GM08714 (cell line): ENCODE measurements at regions not wholly inside any gene's neighbourhood (a gene's known extent, or its start where the extent isn't known, plus 50 kb on each side); places are given as distances from the start of the nearest gene placed in this dataset.
"Not testable (repeated sequence)": the region's sequence is repeated elsewhere in the genome, so short reads cannot be mapped to it uniquely, and the experiment has no call there.

Source experiments
- H3K4me3 ChIP-seq: fragments of 200-500 bp; sonication (Bioruptor generic); 2 replicates; pipeline ENCODE4 v1.5.1; 2014; ENCODE audit warnings: mild to moderate bottlenecking, low read length, inconsistent platforms
- ZNF274 ChIP-seq: IDR thresholded peaks from 2 replicates; pipeline ENCODE4 v1.6.1; 2012; ENCODE audit warnings: mild to moderate bottlenecking, low read depth, low read length

- TF ChIP-seq ZNF274, result no peak
- no peak overlapping the region for H3K4me3 ChIP-seq
These were observed 366.4 kb upstream of the SPRY2 start for GRCh38 chr13:80707000-80707983.

GRCh38 chr13:80706164-80706471, 365.2 kb upstream of the SPRY2 start:
- H3K4me3 ChIP-seq, result no peak overlapping the region
- TF ChIP-seq ZNF274, result no peak

GRCh38 chr13:80705371-80706163, 364.6 kb upstream of the SPRY2 start:
- H3K4me3 ChIP-seq, result no peak overlapping the region
- no peak for TF ChIP-seq ZNF274

GRCh38 chr13:80704369-80704768, 363.4 kb upstream of the SPRY2 start:
- no peak for TF ChIP-seq ZNF274
- no peak overlapping the region for H3K4me3 ChIP-seq

GRCh38 chr13:80695841-80696240, 354.9 kb upstream of the SPRY2 start:
- no peak for TF ChIP-seq ZNF274
- no peak overlapping the region for H3K4me3 ChIP-seq

GRCh38 chr13:80691814-80692213, 350.9 kb upstream of the SPRY2 start:
- not testable (repeated sequence) for H3K4me3 ChIP-seq

GRCh38 chr13:80690208-80690607, 349.3 kb upstream of the SPRY2 start:
- no peak overlapping the region for H3K4me3 ChIP-seq
- TF ChIP-seq ZNF274, result no peak

- TF ChIP-seq ZNF274, result no peak
- H3K4me3 ChIP-seq, result no peak overlapping the region
These were observed 347.7 kb upstream of the SPRY2 start for GRCh38 chr13:80688593-80688992.

GRCh38 chr13:80685942-80686341, 345.0 kb upstream of the SPRY2 start:
- no peak overlapping the region for H3K4me3 ChIP-seq
- no peak for TF ChIP-seq ZNF274

GRCh38 chr13:80684217-80684991, 343.5 kb upstream of the SPRY2 start:
- TF ChIP-seq ZNF274, result no peak

GRCh38 chr13:80680786-80681366, 339.9 kb upstream of the SPRY2 start:
- H3K4me3 ChIP-seq, result no peak overlapping the region
- TF ChIP-seq ZNF274, result no peak

More at GRCh38 chr13:80684217-80684991, 343.5 kb upstream of the SPRY2 start:
- no peak overlapping the region for H3K4me3 ChIP-seq

GRCh38 chr13:80679423-80679822, 338.5 kb upstream of the SPRY2 start:
- TF ChIP-seq ZNF274, result no peak
- H3K4me3 ChIP-seq, result no peak overlapping the region

GRCh38 chr13:80677227-80677626, 336.3 kb upstream of the SPRY2 start:
- TF ChIP-seq ZNF274, result no peak
- H3K4me3 ChIP-seq, result no peak overlapping the region

GRCh38 chr13:80675442-80675841, 334.5 kb upstream of the SPRY2 start:
- H3K4me3 ChIP-seq, result not testable (repeated sequence)
